WERI-Rb-1 (cell line): ENCODE measurements at regions not wholly inside any gene's neighbourhood (a gene's known extent, or its start where the extent isn't known, plus 50 kb on each side); places are given as distances from the start of the nearest gene placed in this dataset.

Source experiments
- DNase-seq: peaks from one replicate; pipeline ENCODE4 v3.0.0-alpha.2; 2020
- H3K27ac ChIP-seq: fragments of 250-450 bp; sonication (Bioruptor Pico); 2 replicates; pipeline ENCODE4 v1.5.1; 2020; ENCODE audit warnings: mild to moderate bottlenecking, moderate library complexity
- H3K27me3 ChIP-seq: fragments of 250-450 bp; sonication (Bioruptor Pico); 2 replicates; pipeline ENCODE4 v1.5.1; 2021; ENCODE audit warnings: mild to moderate bottlenecking, low read depth, moderate library complexity; ENCODE audit not compliant: insufficient read depth, severe bottlenecking
- H3K36me3 ChIP-seq: fragments of 250-450 bp; sonication (Bioruptor Pico); 2 replicates; pipeline ENCODE4 v1.5.1; 2020; ENCODE audit warnings: mild to moderate bottlenecking, moderate library complexity
- H3K4me3 ChIP-seq: 2 replicates; pipeline ENCODE4 v1.5.1; 2011; ENCODE audit warnings: low read depth, mild to moderate bottlenecking, control low read depth, low read length
- H3K9me3 ChIP-seq: fragments of 250-450 bp; sonication (Bioruptor Pico); 2 replicates; pipeline ENCODE4 v1.5.1; 2021; ENCODE audit warnings: mild to moderate bottlenecking, moderate library complexity; ENCODE audit not compliant: severe bottlenecking
- TF ChIP-seq, protein P1 (sequence below): IDR thresholded peaks from 2 replicates; pipeline ENCODE4 v1.5.1; 2011; ENCODE audit warnings: low read depth, mild to moderate bottlenecking, control low read depth, inconsistent platforms, low read length

DNA sequence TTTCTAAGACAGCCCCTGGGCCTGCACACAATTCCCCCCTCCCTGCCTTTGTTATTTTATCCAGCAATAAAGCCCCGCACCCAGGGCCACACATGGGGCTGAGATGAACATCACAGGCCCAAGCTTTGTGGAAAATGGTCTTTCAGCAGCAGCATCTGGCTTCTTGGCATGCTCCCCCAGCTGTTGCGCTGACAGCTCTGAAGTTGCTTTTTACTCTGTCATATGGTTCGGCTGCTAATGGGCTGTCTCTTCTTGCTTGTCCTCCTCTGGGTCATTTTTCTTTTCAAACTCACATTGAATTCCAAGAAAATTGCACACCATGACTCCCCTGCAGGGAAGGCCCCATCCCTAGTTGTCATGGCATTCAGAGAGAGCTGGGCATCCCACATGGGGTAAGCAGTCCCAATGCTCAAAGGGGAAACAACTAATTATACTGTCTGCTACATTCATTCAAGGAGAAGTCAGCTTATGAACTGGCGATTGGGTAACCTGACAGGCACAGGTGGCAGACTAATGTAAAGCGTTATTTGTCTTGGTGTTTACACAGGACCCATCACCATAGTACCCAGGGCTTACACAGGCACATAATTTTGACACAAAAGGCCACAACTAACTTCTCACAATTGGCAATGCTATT is 74.0 kb upstream of the CDKN3 start:
- Histone ChIP-seq H3K27me3 (peaks cover 68% of the 10 kb centered on the region), H3K36me3 (no peaks in the 10 kb centered on the region), H3K9me3 (no peaks in the 10 kb centered on the region), H3K4me3 (no peak overlapping the region), H3K27ac (no peak overlapping the region)
- TF ChIP-seq, protein P1, sequence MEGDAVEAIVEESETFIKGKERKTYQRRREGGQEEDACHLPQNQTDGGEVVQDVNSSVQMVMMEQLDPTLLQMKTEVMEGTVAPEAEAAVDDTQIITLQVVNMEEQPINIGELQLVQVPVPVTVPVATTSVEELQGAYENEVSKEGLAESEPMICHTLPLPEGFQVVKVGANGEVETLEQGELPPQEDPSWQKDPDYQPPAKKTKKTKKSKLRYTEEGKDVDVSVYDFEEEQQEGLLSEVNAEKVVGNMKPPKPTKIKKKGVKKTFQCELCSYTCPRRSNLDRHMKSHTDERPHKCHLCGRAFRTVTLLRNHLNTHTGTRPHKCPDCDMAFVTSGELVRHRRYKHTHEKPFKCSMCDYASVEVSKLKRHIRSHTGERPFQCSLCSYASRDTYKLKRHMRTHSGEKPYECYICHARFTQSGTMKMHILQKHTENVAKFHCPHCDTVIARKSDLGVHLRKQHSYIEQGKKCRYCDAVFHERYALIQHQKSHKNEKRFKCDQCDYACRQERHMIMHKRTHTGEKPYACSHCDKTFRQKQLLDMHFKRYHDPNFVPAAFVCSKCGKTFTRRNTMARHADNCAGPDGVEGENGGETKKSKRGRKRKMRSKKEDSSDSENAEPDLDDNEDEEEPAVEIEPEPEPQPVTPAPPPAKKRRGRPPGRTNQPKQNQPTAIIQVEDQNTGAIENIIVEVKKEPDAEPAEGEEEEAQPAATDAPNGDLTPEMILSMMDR: no peak
- DNase-seq: no peak

DNA sequence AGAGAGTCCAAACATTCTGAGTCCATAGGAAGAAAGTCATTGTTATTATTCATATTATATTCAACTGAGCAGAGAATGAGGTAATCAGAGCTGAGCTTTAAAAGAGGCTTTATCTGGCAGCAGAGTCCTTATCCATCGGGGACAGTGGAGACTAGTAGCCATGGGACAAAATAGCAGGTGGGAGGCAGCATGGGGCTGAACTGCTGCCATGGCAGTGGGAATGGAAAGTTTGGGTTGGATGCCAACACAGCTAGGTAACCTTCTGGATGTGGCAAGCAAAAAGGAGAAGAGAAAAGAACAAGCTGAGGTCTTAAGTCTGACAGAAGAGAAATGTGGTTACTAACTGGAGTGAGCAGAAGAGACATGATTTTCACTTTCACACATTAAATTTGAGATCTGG is 71.0 kb upstream of the CDKN3 start:
- peaks cover 70% of the 10 kb centered on the region for H3K27me3 ChIP-seq
- H3K27ac ChIP-seq: no peak overlapping the region
- H3K4me3 ChIP-seq: no peak overlapping the region
- TF ChIP-seq, protein P1: no peak
- no peaks in the 10 kb centered on the region for H3K9me3 ChIP-seq
- no peaks in the 10 kb centered on the region for H3K36me3 ChIP-seq
- no peak for DNase-seq

DNA sequence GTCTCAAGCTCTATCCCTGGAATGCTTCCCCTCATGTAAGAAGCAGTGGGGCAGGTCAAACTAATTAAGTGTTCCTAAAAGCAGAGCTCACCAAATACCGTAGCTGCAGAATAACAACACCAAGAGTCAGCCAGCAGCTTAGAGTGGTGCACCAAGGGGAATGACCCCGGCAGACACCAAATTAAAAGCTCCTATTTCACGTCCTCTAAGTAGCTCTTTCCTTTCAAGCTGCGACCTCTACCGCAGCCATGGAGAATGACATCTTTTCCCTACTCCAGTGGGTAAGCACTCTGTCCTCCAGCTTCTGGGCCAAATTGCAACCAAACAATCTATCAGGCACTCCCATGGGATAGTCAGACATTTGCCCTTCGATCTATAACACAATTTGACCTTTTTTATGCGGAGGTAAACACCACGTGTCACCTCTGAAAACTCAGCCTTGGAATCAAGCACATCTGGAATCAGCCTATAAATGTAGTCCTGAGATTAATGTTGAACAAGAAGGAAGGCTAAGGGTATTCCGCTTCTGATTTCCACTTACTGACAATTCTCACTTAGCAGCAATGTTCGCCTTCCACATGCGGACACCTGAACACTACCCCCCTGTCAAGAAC is 67.6 kb upstream of the CDKN3 start:
- Histone ChIP-seq H3K27me3 (peaks cover 74% of the 10 kb centered on the region), H3K27ac (no peak overlapping the region), H3K4me3 (no peak overlapping the region), H3K9me3 (no peaks in the 10 kb centered on the region), H3K36me3 (no peaks in the 10 kb centered on the region)
- peak; percentile 32 for DNase-seq
- TF ChIP-seq, protein P1: peak; percentile 79

DNA sequence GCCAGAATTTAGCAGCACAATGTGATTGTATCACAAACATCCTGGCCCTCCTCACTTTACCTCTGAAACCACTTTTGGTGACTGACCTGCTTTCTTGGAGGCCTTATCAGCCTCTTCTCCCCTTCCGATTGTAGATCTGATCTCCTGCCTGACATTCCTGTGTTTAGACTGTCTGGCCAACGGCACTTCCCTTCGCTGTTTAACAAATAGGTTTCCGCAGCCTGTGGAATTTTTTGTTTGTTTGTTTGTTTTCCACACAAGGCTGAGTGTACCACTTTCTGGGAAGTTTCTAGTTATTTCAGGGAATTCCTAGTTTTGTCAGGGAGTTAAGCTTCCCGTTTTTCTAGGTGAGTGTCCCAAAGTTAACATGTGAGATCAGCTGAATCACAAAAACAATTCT is 65.9 kb upstream of the CDKN3 start:
- Histone ChIP-seq H3K27ac (no peak overlapping the region), H3K36me3 (no peaks in the 10 kb centered on the region), H3K4me3 (no peak overlapping the region), H3K9me3 (no peaks in the 10 kb centered on the region), H3K27me3 (peaks cover 75% of the 10 kb centered on the region)
- no peak for DNase-seq
- TF ChIP-seq, protein P1: no peak

DNA sequence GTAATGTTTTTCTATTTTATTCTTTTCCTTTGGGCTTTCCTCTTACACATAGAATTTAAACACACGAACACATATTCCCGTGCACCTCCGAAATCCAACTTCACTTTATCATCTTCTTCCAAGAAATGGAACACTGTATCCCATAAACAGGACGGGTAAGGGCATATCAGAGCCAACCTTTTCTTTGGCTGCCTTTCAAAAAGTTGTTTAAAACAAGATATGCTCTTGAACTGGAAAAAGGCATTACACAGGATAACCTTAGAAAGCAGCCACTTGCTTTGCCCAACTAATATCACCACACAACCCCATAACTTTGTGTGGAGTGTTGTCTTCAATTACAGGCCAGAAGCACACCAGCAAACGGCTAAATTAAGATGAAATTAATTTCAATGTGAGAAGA is 65.3 kb upstream of the CDKN3 start:
- H3K27ac ChIP-seq: no peak overlapping the region
- H3K27me3 ChIP-seq: peaks cover 74% of the 10 kb centered on the region
- no peak for DNase-seq
- no peak overlapping the region for H3K4me3 ChIP-seq
- no peaks in the 10 kb centered on the region for H3K9me3 ChIP-seq
- TF ChIP-seq, protein P1: no peak
- H3K36me3 ChIP-seq: no peaks in the 10 kb centered on the region

DNA sequence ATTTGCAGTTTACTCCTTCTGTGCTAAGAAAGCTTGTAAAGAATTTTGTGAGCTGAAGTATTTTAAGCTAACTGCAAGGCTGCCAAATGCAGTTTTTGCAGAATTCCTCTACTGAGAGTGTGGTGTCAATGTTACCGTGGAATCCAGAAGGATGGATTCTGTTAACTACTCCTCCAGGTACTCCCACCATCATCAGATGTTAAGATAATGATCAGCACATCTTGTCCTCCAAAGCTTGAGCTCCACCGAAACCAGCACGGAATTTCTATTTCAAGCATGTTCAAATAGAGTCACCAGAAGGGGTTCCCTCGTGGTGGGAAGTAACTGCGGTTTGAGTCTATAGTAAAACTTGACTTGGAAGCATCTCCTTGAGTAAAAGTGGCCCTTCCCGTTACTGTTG is 64.3 kb upstream of the CDKN3 start:
- H3K4me3 ChIP-seq: no peak overlapping the region
- H3K9me3 ChIP-seq: no peaks in the 10 kb centered on the region
- TF ChIP-seq, protein P1: no peak
- peaks cover 71% of the 10 kb centered on the region for H3K27me3 ChIP-seq
- no peaks in the 10 kb centered on the region for H3K36me3 ChIP-seq
- H3K27ac ChIP-seq: no peak overlapping the region
- DNase-seq: no peak
